Inflammatory macrophage treated with lipopolysaccharide for 1 hour (primary cell): ENCODE measurements at regions not wholly inside any gene's neighbourhood (a gene's known extent, or its start where the extent isn't known, plus 50 kb on each side); places are given as distances from the start of the nearest gene placed in this dataset.
A peak's percentile ranks its signal among the peaks of the same experiment; 100 is the strongest.
"Not testable (repeated sequence)": the region's sequence is repeated elsewhere in the genome, so short reads cannot be mapped to it uniquely, and the experiment has no call there.

ENCODE experiments used
- DNase-seq, 2 donors: peaks; one replicate each; pipeline ENCODE4 v3.0.0-alpha.2; 2020 to 2022

GRCh38 chr15:28459279-28459678 lies 73.5 kb downstream of the GOLGA8G start:
- peak in 1 of 2 donors; percentile 0 for DNase-seq

- not testable (repeated sequence) for DNase-seq
Observed at GRCh38 chr15:28457396-28457932, 75.3 kb downstream of the GOLGA8G start.

GRCh38 chr15:28456476-28457395 lies 76.0 kb downstream of the GOLGA8G start:
- DNase-seq = no peak

- DNase-seq = not testable (repeated sequence)
Observed at GRCh38 chr15:28455537-28456475, 77.0 kb downstream of the GOLGA8G start.

- DNase-seq = not testable (repeated sequence)
Observed at GRCh38 chr15:28454751-28455220, 76.3 kb downstream of the GOLGA8F start.
